WTC11 (cell line): ENCODE measurements at regions not wholly inside any gene's neighbourhood (a gene's known extent, or its start where the extent isn't known, plus 50 kb on each side); places are given as distances from the start of the nearest gene placed in this dataset. TPM values are rescaled to one million over a fixed set of nuclear protein-coding genes. Genes with fewer than 3 reads are reported as not detected.

Experiments used
- ZNF281 ChIP-seq: sonication (generic); formaldehyde crosslinking; IDR thresholded peaks from 2 replicates; pipeline ENCODE4 v1.8.0; 2023; ENCODE audit warnings: mild to moderate bottlenecking, missing genetic modification reagents
- microRNA-seq: library from miRNA; unstranded; fragments of <30 nt; microRNA quantifications from one replicate; pipeline ENCODE4 v1.2.0, GENCODE V29; 2022; ENCODE audit warnings: borderline number of aligned reads
- TF ChIP-seq, protein P1 (sequence below): sonication (generic); formaldehyde crosslinking; IDR thresholded peaks from 2 replicates; pipeline ENCODE4 v1.8.1; 2022; ENCODE audit warnings: low read depth, mild to moderate bottlenecking, moderate library complexity, missing genetic modification reagents, borderline replicate concordance

DNA sequence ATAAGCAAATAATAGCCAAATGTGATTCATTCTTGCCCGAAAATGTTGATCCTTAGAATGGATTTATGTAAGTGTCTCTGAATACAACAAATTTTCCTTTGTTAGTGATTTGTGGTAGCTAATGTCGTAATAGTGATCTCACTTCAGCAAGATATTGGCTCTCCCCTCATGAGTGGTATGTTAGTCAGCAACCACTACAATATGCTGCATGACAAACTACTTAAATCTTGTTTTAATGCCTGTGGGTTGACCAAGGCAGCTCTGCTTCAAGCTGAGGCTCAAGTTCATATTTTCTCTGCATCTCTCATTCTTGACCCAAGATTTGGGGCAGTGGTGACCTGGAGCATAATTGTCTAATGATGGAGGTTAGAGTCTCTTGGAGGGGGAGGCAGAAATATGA lies 49.8 kb upstream of the GALNT15 start (continued):
- no peak for TF ChIP-seq ZNF281 (CRISPR knock-in tag)
- TF ChIP-seq, protein P1, sequence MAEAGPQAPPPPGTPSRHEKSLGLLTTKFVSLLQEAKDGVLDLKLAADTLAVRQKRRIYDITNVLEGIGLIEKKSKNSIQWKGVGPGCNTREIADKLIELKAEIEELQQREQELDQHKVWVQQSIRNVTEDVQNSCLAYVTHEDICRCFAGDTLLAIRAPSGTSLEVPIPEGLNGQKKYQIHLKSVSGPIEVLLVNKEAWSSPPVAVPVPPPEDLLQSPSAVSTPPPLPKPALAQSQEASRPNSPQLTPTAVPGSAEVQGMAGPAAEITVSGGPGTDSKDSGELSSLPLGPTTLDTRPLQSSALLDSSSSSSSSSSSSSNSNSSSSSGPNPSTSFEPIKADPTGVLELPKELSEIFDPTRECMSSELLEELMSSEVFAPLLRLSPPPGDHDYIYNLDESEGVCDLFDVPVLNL, result no peak

Small RNA genes in the stretch of these regions (microRNA-seq; reads per million reads assigned to microRNA genes)
- gene MIR563, result not detected
